Heart left ventricle (tissue), 13 donors: ENCODE measurements at regions not wholly inside any gene's neighbourhood (a gene's known extent, or its start where the extent isn't known, plus 50 kb on each side); places are given as distances from the start of the nearest gene placed in this dataset.

Source experiments
- POLR2A ChIP-seq, 2 donors: fragments of 450-650 bp; IDR thresholded peaks; one replicate each; pipeline ENCODE4 v1.6.1; 2017; ENCODE audit warnings: antibody characterized with exemption in 2 of 2, mild to moderate bottlenecking in 2 of 2, moderate library complexity in 2 of 2
- TF ChIP-seq, protein P1 (sequence below), 12 donors: fragments of 200-600 bp; sonication (generic) in 4 of 12; IDR thresholded peaks; one replicate each; pipeline versions ENCODE4 v1.5.0 to v1.8.0; 2018 to 2022; ENCODE audit warnings: antibody characterized with exemption in 12 of 12, mild to moderate bottlenecking in 5 of 12
- donor health status: ischemic (EF 13 %, LVEDD 7.1; RV severe dilation, severe dysfunction).
- donor health status: DM: no; HTN: yes; CAD: no.
- donor health status: DM: no; HTN: no; CAD: no.
- donor health status: ischemic (EF 25% LVEDD 6.9; RV normal size, moderate dysfunction).
- donor health status: ischemic (EF 25% LVEDD 5.7; RV mildly dilated, moderate dysfunction).
- donor health status: ischemic (EF 35%, LVEDD 5.7; RV mildly dilated, moderate dysfunction).
- donor health status: nonischemic (EF 11% LVEDD 7.7; RV severe dilation, severe dysfunction).
- donor health status: DM: yes; HTN: yes; CAD: no.
- donor health status: PGD.
- donor health status: ischemic (EF 29% LVEDD 5.4; RV normal size, mild dysfunction).
- donor health status: nonischemic (EF 23%, LVEDD 6.1; RV moderate dilation, normal function).

DNA sequence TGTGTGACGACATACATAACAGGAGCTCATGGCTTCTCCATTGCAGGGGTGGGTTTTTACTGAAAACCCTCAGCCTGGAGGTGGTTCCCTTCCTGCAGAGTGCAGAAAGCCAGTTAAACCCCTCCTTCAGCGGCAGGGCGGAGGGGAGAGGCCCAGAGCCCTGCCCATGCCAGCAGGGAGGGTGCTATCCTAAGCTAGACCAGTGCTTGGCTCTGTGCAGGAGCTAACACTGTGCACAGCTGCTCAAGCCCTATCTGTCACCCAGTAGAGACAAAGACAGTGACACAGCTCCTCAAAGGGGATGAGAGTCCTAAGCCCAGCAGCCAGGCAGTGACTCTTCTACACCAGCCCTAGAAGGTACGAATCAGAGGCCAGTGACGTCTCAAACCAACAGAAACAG lies 70.0 kb upstream of the ZSWIM6 start:
- TF ChIP-seq POLR2A (IDR thresholded peaks at IDR 0.05), result no peak
- TF ChIP-seq, protein P1, sequence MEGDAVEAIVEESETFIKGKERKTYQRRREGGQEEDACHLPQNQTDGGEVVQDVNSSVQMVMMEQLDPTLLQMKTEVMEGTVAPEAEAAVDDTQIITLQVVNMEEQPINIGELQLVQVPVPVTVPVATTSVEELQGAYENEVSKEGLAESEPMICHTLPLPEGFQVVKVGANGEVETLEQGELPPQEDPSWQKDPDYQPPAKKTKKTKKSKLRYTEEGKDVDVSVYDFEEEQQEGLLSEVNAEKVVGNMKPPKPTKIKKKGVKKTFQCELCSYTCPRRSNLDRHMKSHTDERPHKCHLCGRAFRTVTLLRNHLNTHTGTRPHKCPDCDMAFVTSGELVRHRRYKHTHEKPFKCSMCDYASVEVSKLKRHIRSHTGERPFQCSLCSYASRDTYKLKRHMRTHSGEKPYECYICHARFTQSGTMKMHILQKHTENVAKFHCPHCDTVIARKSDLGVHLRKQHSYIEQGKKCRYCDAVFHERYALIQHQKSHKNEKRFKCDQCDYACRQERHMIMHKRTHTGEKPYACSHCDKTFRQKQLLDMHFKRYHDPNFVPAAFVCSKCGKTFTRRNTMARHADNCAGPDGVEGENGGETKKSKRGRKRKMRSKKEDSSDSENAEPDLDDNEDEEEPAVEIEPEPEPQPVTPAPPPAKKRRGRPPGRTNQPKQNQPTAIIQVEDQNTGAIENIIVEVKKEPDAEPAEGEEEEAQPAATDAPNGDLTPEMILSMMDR (IDR thresholded peaks at IDR 0.05), result no peak
